ENCODE measurements at regions not wholly inside any gene's neighbourhood (a gene's known extent, or its start where the extent isn't known, plus 50 kb on each side); places are given as distances from the start of the nearest gene placed in this dataset.

- no peak for DNase-seq (ENCODE audit: low read depth)
- TF ChIP-seq CTCF (IDR thresholded peaks at IDR 0.05; ENCODE audit: control insufficient read depth, extremely low read depth, insufficient read depth), result no peak
- no peak overlapping the region for H3K4me3 ChIP-seq (ENCODE audit: low read depth, low read length)
Measured at GRCh38 chr6:92942549-92942948, 476.8 kb downstream of the EPHA7 start.

DNA sequence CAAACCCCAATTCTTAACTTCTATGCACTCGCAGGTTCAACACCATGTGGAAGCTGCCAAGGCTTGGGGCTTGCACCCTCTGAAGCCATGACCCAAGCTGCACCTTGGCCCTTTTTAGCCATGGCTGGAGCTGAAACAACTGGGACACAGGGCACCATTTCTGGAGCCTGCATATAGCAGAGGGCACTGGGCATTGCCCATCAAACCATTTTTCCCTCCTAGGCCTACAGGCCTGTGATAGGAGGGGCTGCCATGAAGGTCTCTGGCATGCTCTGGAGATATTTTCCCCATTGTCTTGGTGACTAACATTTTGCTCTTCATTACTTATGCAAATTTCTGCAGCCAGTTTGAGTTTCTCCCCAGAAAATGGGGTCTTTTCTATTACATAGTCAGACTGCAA, 484.7 kb downstream of the EPHA7 start:
- H3K4me3 ChIP-seq (ENCODE audit: low read depth, low read length), result no peak overlapping the region
- DNase-seq (ENCODE audit: low read depth), result no peak
- no peak for TF ChIP-seq CTCF (IDR thresholded peaks at IDR 0.05; ENCODE audit: control insufficient read depth, extremely low read depth, insufficient read depth)

DNA sequence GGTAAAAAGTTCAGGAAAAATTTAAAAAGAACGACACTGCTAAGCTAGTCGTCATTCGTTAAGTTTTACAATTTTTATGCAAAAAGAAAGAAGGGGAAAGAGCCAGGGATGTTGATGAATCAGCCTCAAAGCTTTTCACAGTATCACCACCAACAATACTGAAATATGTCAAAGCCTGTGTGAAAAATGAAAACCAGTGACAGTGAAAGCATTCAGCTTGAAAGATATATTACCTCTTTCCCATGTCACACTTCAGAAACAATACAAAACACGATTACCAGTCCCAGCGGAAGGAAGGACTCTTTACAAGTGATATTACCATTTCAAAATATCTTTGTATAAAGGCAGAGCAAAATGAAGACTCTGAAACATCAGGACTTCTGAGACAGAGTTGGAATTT, 489.2 kb downstream of the EPHA7 start:
- TF ChIP-seq CTCF (IDR thresholded peaks at IDR 0.05; ENCODE audit: control insufficient read depth, extremely low read depth, insufficient read depth), result no peak
- no peak for DNase-seq (ENCODE audit: low read depth)
- no peak overlapping the region for H3K4me3 ChIP-seq (ENCODE audit: low read depth, low read length)

GRCh38 chr6:92922216-92922806, 497.0 kb downstream of the EPHA7 start:
- TF ChIP-seq CTCF (IDR thresholded peaks at IDR 0.05; ENCODE audit: control insufficient read depth, extremely low read depth, insufficient read depth), result no peak

DNA sequence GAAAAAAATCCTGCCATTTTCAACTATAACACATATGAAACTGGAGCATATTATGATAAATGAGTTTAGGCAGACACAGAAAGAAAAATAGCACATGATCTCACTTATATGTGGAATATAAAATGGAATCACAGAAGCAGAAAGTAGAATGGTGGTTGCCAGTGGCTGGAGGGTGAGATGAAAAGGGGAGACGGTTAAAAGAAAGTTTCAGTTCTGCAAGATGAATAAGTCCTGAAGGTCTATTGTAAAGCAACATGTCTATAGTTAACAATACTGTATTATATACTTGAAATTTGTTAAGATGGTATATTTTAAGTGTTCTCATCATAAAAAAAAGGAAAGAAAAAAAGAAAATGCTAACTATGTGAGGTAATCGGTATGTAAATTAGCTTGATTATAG, 503.9 kb downstream of the EPHA7 start:
- TF ChIP-seq CTCF (IDR thresholded peaks at IDR 0.05; ENCODE audit: control insufficient read depth, extremely low read depth, insufficient read depth), result no peak
- H3K4me3 ChIP-seq (ENCODE audit: low read depth, low read length), result no peak overlapping the region
- no peak for DNase-seq (ENCODE audit: low read depth)

More at GRCh38 chr6:92922216-92922806, 497.0 kb downstream of the EPHA7 start:
- no peak overlapping the region for H3K4me3 ChIP-seq (ENCODE audit: low read depth, low read length)
- DNase-seq (ENCODE audit: low read depth), result no peak

- no peak for DNase-seq (ENCODE audit: low read depth)
- H3K4me3 ChIP-seq (ENCODE audit: low read depth, low read length), result no peak overlapping the region
- TF ChIP-seq CTCF (IDR thresholded peaks at IDR 0.05; ENCODE audit: control insufficient read depth, extremely low read depth, insufficient read depth), result no peak
Measured at GRCh38 chr6:92911301-92911700, 508.1 kb downstream of the EPHA7 start.

DNA sequence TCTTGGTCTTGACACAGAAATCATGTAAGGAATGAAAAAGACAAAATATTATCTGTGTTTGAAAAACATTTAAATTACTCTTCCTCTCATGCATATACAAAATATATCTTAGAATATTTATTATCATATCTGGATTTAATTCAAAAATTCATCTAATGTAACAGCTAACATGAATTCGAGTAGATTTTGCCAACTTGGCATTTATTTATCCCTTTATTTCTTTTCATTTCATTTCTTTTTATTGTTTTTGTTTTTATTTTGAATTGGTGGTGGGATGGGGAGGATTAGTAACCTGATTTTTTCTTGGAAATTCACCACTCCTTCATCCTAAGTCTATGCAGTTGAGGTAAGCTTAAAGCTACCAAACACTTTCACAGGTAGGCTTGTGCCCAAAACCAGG, 508.7 kb downstream of the EPHA7 start:
- no peak overlapping the region for H3K4me3 ChIP-seq (ENCODE audit: low read depth, low read length)
- no peak for DNase-seq (ENCODE audit: low read depth)
- TF ChIP-seq CTCF (IDR thresholded peaks at IDR 0.05; ENCODE audit: control insufficient read depth, extremely low read depth, insufficient read depth), result no peak
